Activated naive CD4-positive, alpha-beta T cell treated with anti-CD3 and anti-CD28 coated beads, Interleukin-2, amount 10 ng/mL, durations not matched to agents 7 days and 5 days (primary cell): ENCODE measurements at regions not wholly inside any gene's neighbourhood (a gene's known extent, or its start where the extent isn't known, plus 50 kb on each side); places are given as distances from the start of the nearest gene placed in this dataset.
"Not testable (repeated sequence)": the region's sequence is repeated elsewhere in the genome, so short reads cannot be mapped to it uniquely, and the experiment has no call there.

Experiments used
- CTCF ChIA-PET: fragments of 350-600 bp; sonication (Branson Sonifier 250); formaldehyde crosslinking; loops from one replicate; lab custom pipeline; 2021; ENCODE audit warnings: antibody characterized with exemption; lab: Charles Lee
- DNase-seq: peaks from one replicate; pipeline ENCODE4 v3.0.0-alpha.2; 2020
- H3K27ac Mint-ChIP-seq: one replicate; pipeline ENCODE4 v1.8.0; 2021; ENCODE audit warnings: mild to moderate bottlenecking, moderate library complexity, mixed read lengths
- H3K27me3 Mint-ChIP-seq: one replicate; pipeline ENCODE4 v1.8.0; 2021; ENCODE audit warnings: mild to moderate bottlenecking, mixed read lengths
- H3K36me3 Mint-ChIP-seq: one replicate; pipeline ENCODE4 v1.8.0; 2021; ENCODE audit warnings: mixed read lengths
- H3K4me1 Mint-ChIP-seq: one replicate; pipeline ENCODE4 v1.8.0; 2021; ENCODE audit warnings: mixed read lengths
- H3K4me3 Mint-ChIP-seq: one replicate; pipeline ENCODE4 v1.8.0; 2021; ENCODE audit warnings: mild to moderate bottlenecking, moderate library complexity, mixed read lengths
- H3K9me3 Mint-ChIP-seq: one replicate; pipeline ENCODE4 v1.8.0; 2021; ENCODE audit warnings: mixed read lengths

- H3K4me1 Mint-ChIP-seq = no peaks in the 10 kb centered on the region
- CTCF ChIA-PET = no interaction called here
- H3K27me3 Mint-ChIP-seq = peaks cover 4% of the 10 kb centered on the region
- DNase-seq = no peak
- no peaks in the 10 kb centered on the region for H3K9me3 Mint-ChIP-seq
- no peak overlapping the region for H3K4me3 Mint-ChIP-seq
- no peak overlapping the region for H3K27ac Mint-ChIP-seq
- H3K36me3 Mint-ChIP-seq = no peaks in the 10 kb centered on the region
Observed at GRCh38 chr2:39834426-39834825, 55.4 kb upstream of the THUMPD2 start.

- H3K36me3 Mint-ChIP-seq, H3K4me3 Mint-ChIP-seq, H3K27me3 Mint-ChIP-seq, DNase-seq, CTCF ChIA-PET, H3K27ac Mint-ChIP-seq, H3K9me3 Mint-ChIP-seq, H3K4me1 Mint-ChIP-seq: not testable (repeated sequence)
Observed at GRCh38 chr2:39830610-39831009, 51.6 kb upstream of the THUMPD2 start.
